ENCODE measurements at regions not wholly inside any gene's neighbourhood (a gene's known extent, or its start where the extent isn't known, plus 50 kb on each side); places are given as distances from the start of the nearest gene placed in this dataset.
"Not testable (repeated sequence)": the region's sequence is repeated elsewhere in the genome, so short reads cannot be mapped to it uniquely, and the experiment has no call there.

- no peak for DNase-seq
These were observed 766.4 kb downstream of the FAM181B start for GRCh38 chr11:81967242-81967641.

- no peak for DNase-seq
These were observed 767.3 kb downstream of the FAM181B start for GRCh38 chr11:81966340-81966739.

- no peak for DNase-seq
These were observed 770.6 kb downstream of the FAM181B start for GRCh38 chr11:81963018-81963417.

- DNase-seq, result no peak
These were observed 773.2 kb downstream of the FAM181B start for GRCh38 chr11:81960443-81960842.

- DNase-seq, result no peak
These were observed 774.3 kb downstream of the FAM181B start for GRCh38 chr11:81959341-81959740.

- DNase-seq, result not testable (repeated sequence)
These were observed 779.4 kb downstream of the FAM181B start for GRCh38 chr11:81954301-81954700.

- DNase-seq, result no peak
These were observed 786.8 kb downstream of the FAM181B start for GRCh38 chr11:81946831-81947230.

- no peak for DNase-seq
These were observed 791.0 kb downstream of the FAM181B start for GRCh38 chr11:81942646-81943045.

GRCh38 chr11:81941998-81942397 is 791.7 kb downstream of the FAM181B start:
- no peak for DNase-seq

GRCh38 chr11:81932303-81932702 is 801.4 kb downstream of the FAM181B start:
- DNase-seq, result no peak

GRCh38 chr11:81920205-81920604 is 813.5 kb downstream of the FAM181B start:
- no peak for DNase-seq

- no peak for DNase-seq
These were observed 817.2 kb downstream of the FAM181B start for GRCh38 chr11:81916451-81916850.

- DNase-seq, result no peak
These were observed 818.6 kb downstream of the FAM181B start for GRCh38 chr11:81915045-81915444.

- DNase-seq, result no peak
These were observed 819.9 kb downstream of the FAM181B start for GRCh38 chr11:81913793-81914192.

- DNase-seq, result no peak
These were observed 825.7 kb downstream of the FAM181B start for GRCh38 chr11:81907996-81908395.

GRCh38 chr11:81899156-81899555 is 834.5 kb downstream of the FAM181B start:
- no peak for DNase-seq

- no peak for DNase-seq
These were observed 836.0 kb downstream of the FAM181B start for GRCh38 chr11:81897639-81898038.

GRCh38 chr11:81895258-81895657 is 838.4 kb downstream of the FAM181B start:
- no peak for DNase-seq

- no peak for DNase-seq
These were observed 840.7 kb downstream of the FAM181B start for GRCh38 chr11:81892770-81893635.

- DNase-seq, result no peak
These were observed 845.3 kb downstream of the FAM181B start for GRCh38 chr11:81888391-81888790.

GRCh38 chr11:81887671-81888070 is 846.0 kb downstream of the FAM181B start:
- no peak for DNase-seq

- no peak for DNase-seq
These were observed 847.1 kb downstream of the FAM181B start for GRCh38 chr11:81886406-81887075.

- DNase-seq, result no peak
These were observed 859.0 kb downstream of the FAM181B start for GRCh38 chr11:81874635-81875034.

- DNase-seq, result no peak
These were observed 862.8 kb downstream of the FAM181B start for GRCh38 chr11:81870815-81871214.

All from activated effector memory CD4-positive, alpha-beta T cell treated with anti-CD3 and anti-CD28 coated beads, Interleukin-2, amount 50 U/mL, for 16 hours (primary cell).